ENCODE measurements at regions not wholly inside any gene's neighbourhood (a gene's known extent, or its start where the extent isn't known, plus 50 kb on each side); places are given as distances from the start of the nearest gene placed in this dataset.

DNA sequence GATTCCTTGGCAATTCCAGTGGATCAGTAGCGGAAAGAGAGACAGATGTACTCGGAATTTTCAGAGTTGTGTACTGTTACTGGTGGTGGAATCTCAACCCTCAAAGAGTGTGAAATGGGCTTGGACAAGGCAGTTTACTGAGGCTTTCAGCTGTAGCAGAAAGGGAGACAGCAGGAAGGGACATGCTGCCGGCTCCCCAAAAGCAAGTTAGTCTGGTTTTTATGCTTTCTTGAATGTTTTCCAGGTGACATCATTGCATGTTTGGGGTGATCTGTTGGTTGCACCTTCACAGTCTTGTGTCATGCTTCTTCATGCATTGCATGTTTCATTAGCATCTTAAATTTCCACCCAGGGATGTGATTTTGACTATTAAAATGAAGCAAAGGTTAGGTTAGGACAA lies 1282.2 kb downstream of the ADGRL3 start:
- Histone ChIP-seq H2AFZ (replicated peaks; ENCODE audit: low read length, poor library complexity) (no peak overlapping the region), H3K9me3 (ENCODE audit: control insufficient read depth, insufficient read depth, low read length) (peaks cover 3% of the 10 kb centered on the region; the same call in 1 of the 2 replicates), H3K27ac (ENCODE audit: insufficient read depth, low read length) (no peak overlapping the region), H3K27me3 (ENCODE audit: control insufficient read depth, insufficient read depth, low read length) (no peaks in the 10 kb centered on the region), H2BK120ac (ENCODE audit: low read depth, low read length) (no peak overlapping the region), H4K5ac (ENCODE audit: low read depth, low read length) (no peak overlapping the region), H3K79me1 (ENCODE audit: low read depth in 1 of 2, low read length in 2 of 2) (no peaks in the 10 kb centered on the region), H2BK5ac (ENCODE audit: low read depth, low read length, poor library complexity, severe bottlenecking) (no peak overlapping the region), H3K56ac (ENCODE audit: extremely low read depth, insufficient read depth, low read length) (no peak overlapping the region), H4K8ac (ENCODE audit: low read depth in 2 of 2, low read length in 2 of 2) (no peak overlapping the region), H2BK15ac (ENCODE audit: low read depth, low read length) (no peak overlapping the region), H2BK20ac (ENCODE audit: low read depth, low read length) (no peak overlapping the region), H3K9me1 (ENCODE audit: insufficient read depth, low read length) (no peaks in the 10 kb centered on the region), H3K23ac (ENCODE audit: low read depth, low read length) (no peak overlapping the region), H3K18ac (ENCODE audit: low read depth, low read length) (no peak overlapping the region), H3K4me1 (ENCODE audit: control insufficient read depth, insufficient read depth, low read length) (no peaks in the 10 kb centered on the region), H3K4me3 (ENCODE audit: insufficient read depth, low read depth, low read length) (no peak overlapping the region), H3K36me3 (ENCODE audit: control insufficient read depth, insufficient read depth, low read length) (no peaks in the 10 kb centered on the region), H3K14ac (replicated peaks; ENCODE audit: low read depth, low read length) (no peak overlapping the region), H3K4me2 (ENCODE audit: low read depth, low read length) (no peak overlapping the region), H3K4ac (ENCODE audit: low read depth, low read length) (no peak overlapping the region), H4K91ac (ENCODE audit: insufficient read depth, low read depth, low read length) (no peak overlapping the region), H4K20me1 (ENCODE audit: insufficient read depth, low read length) (no peaks in the 10 kb centered on the region), H3K9ac (ENCODE audit: low read depth, low read length) (no peak overlapping the region), H2AK5ac (ENCODE audit: low read depth, low read length) (no peak overlapping the region), H2AK9ac (replicated peaks; ENCODE audit: low read depth, low read length, poor library complexity) (no peak overlapping the region)
- ATAC-seq (ENCODE audit: low read depth) (no peak), DNase-seq (no peak)
- in situ Hi-C loops (cut with MboI; ENCODE audit: low sequenced_read_pairs): no loop called here
- ChIA-PET POLR2A (ENCODE audit: unreplicated experiment) (no interaction called here), CTCF (interaction anchor here (0.5 kb wide), 1 partner anchor 18 kb away, joined by 3 read pairs; no protein-coding TSS in a partner anchor)
- BruUV-seq (replicated peaks): no TSS peak
- TF ChIP-seq MAZ (IDR thresholded peaks at IDR 0.05; ENCODE audit: borderline replicate concordance, low read depth, low read length) (no peak), NFE2L2 (IDR thresholded peaks at IDR 0.05; ENCODE audit: low read depth, low read length) (no peak), BHLHE40 (IDR thresholded peaks at IDR 0.05; ENCODE audit: low read depth, low read length) (no peak), MAFK (IDR thresholded peaks at IDR 0.05; ENCODE audit: low read depth, low read length) (no peak), SMC3 (IDR thresholded peaks at IDR 0.05; ENCODE audit: low read depth, low read length) (no peak), RAD21 (IDR thresholded peaks at IDR 0.05; ENCODE audit: low read length) (no peak), CEBPB (IDR thresholded peaks at IDR 0.05; ENCODE audit: low read depth, low read length) (no peak), FOS (IDR thresholded peaks at IDR 0.05; ENCODE audit: low read depth, low read length) (no peak)
- TF ChIP-seq, protein P1, sequence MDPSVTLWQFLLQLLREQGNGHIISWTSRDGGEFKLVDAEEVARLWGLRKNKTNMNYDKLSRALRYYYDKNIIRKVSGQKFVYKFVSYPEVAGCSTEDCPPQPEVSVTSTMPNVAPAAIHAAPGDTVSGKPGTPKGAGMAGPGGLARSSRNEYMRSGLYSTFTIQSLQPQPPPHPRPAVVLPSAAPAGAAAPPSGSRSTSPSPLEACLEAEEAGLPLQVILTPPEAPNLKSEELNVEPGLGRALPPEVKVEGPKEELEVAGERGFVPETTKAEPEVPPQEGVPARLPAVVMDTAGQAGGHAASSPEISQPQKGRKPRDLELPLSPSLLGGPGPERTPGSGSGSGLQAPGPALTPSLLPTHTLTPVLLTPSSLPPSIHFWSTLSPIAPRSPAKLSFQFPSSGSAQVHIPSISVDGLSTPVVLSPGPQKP (IDR thresholded peaks at IDR 0.05; ENCODE audit: borderline replicate concordance, low read depth, low read length): no peak
- 68% methylated on average over 2 of the region's 3 CpGs; no CpG with 5 or more reads in 1 of the 2 experiments for WGBS, 2 experiments (ENCODE audit: extremely low coverage in 2 of 2, insufficient read length in 1 of 2)
- intact Hi-C loops (cut with micrococcal nuclease): no loop called here
- dilution Hi-C loops (cut with HindIII; ENCODE audit: low sequenced_read_pairs, unreplicated experiment): no loop called here

Measured in IMR-90 (cell line).